HG02798 (cell line): ENCODE measurements at regions not wholly inside any gene's neighbourhood (a gene's known extent, or its start where the extent isn't known, plus 50 kb on each side); places are given as distances from the start of the nearest gene placed in this dataset.

Experiments used
- ATAC-seq: cut with Tn5 transposase; IDR thresholded peaks from one replicate; pipeline ENCODE4 v1.9.1; 2021; ENCODE audit warnings: mild to moderate bottlenecking; ENCODE audit not compliant: unreplicated experiment, poor library complexity

- no peak for ATAC-seq
These were observed 121.8 kb upstream of the ELL2 start for GRCh38 chr5:96083361-96083881.

- ATAC-seq: no peak
These were observed 119.7 kb upstream of the ELL2 start for GRCh38 chr5:96081276-96081858.

DNA sequence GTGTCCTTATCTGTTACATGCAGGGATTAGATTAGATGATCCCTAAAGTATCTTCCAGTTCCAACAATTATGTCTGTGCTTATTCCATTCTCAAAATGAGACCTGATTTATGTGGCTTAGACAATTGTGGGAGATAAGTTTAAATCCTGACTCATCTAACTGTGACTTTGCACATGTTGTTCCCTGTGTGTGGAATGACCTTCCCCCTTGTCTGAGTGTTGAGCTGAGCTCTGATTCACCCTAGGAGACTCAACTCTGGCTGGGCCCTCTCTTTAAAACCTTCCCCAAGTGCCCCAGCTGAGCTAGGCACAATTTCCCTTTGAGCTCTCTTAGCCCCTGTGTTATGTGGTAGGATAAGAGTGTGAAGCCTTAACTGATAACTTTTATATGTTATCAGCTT is 118.9 kb upstream of the ELL2 start:
- ATAC-seq: no peak

DNA sequence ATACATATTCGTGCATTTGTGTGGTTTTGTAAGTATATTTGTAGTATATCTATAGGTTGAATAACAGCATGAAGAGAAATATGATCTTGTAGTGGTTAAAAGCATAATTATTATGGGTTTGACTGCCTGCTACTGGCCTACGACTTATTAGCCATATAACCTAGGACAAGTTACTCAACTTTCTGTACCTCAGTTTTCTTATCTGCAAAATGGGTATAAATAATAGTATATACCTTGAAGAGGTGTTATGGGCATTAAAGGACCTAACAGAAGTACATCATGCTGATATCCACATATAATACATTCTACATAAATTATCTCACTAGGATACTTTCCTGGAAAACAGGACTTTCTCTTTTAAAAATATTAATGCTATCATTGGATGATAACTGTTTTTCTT is 118.3 kb upstream of the ELL2 start:
- ATAC-seq: no peak

GRCh38 chr5:96079075-96079474 is 117.4 kb upstream of the ELL2 start:
- ATAC-seq: no peak

- no peak for ATAC-seq
These were observed 114.8 kb upstream of the ELL2 start for GRCh38 chr5:96076451-96076850.

DNA sequence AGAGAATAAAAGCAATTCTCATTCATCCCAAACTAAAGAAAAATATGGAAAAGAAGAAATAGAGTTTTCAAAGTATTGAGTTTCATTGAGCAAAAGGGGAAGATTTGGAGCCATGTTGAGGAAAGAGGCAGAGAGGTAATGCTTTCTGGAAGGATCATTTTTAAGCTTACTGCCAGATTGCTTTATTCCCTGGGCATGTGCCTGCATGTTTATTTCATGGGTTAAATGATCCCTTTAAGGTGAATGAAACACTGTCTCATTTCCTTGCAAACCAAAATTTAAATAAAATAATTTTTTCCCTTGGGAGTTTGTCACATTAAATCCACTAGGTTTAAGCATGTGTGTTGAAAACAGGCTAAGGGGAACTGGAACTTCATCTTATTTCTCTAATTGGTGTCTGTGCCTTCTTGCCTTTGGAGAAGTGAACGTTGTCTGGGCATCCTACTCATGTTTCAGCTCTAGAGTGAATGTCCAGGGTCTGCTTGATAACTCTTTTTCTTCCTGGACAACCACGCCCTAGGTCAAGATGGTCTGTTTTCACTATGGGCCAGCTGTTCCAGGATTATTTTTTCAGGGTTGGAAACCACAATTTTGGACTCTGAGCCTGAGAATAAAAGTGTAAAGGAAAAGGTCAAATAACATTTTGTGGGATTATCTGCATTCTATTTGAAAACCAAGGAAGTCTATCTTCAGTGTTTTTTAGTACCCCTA is 114.1 kb upstream of the ELL2 start:
- no peak for ATAC-seq

GRCh38 chr5:96074870-96075269 is 113.2 kb upstream of the ELL2 start:
- ATAC-seq: no peak

- ATAC-seq: no peak
These were observed 112.8 kb upstream of the ELL2 start for GRCh38 chr5:96074460-96074859.

- ATAC-seq: no peak
These were observed 111.1 kb upstream of the ELL2 start for GRCh38 chr5:96072791-96073165.

GRCh38 chr5:96072138-96072790 is 110.6 kb upstream of the ELL2 start:
- ATAC-seq: no peak

- no peak for ATAC-seq
These were observed 109.1 kb upstream of the ELL2 start for GRCh38 chr5:96070622-96071225.

GRCh38 chr5:96067894-96068614 is 106.4 kb upstream of the ELL2 start:
- no peak for ATAC-seq

- ATAC-seq: no peak
These were observed 105.6 kb upstream of the ELL2 start for GRCh38 chr5:96067251-96067650.

DNA sequence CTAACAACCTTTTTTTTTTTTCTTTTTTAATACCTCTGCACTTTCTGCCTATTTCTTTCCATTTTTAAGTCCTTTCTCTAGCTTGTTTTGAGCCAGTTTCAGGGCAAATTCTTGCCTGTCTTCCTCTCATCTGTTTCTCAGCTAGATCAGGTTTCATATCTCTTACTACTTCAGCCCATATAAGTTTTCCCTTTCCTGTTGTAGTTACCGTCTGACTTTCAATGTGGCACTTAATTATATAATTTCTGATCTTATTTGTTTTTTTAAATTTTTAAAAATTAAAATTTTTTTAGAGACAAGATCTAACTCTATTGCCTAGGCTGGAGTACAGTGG is 104.7 kb upstream of the ELL2 start:
- ATAC-seq: no peak

- ATAC-seq: no peak
These were observed 104.2 kb upstream of the ELL2 start for GRCh38 chr5:96065685-96066385.

DNA sequence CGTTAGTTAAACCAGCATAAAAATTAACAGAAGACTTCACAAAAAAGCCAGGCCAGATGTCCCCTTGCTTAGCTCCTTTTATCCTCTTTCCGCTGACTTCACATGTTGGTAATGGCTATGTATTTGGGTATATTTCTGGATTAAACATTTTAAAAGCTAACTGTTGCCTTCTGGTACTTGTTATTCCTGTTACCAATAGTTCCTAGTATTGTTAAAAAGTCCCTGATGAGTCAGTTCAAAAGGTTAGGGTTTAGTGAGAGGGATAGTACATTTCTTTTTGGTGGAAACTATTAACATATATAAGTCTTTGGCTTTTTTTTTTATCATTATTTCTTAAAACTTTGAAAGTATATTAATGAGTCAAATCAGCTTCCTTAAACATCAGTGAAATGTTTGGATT is 103.2 kb upstream of the ELL2 start:
- no peak for ATAC-seq

DNA sequence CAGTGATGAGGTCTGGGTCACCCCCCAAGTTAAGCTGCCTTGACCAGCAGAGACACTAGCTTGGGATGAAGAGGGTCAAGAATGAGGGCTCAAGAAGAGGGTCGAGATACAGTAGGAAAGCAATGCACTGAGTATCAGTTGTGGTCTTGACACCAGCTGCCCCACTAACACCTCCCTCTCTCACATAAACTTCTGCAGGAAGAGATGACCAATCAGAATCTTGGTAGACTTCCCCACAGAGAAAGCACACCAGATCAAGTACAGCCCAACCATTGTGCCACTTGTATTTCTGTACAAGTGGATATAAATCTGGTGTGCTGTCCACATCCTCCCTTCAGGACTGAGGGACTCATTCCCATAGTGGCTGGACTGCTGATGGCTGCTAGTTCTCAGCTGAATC is 101.2 kb upstream of the ELL2 start:
- no peak for ATAC-seq

- no peak for ATAC-seq
These were observed 96.4 kb upstream of the ELL2 start for GRCh38 chr5:96058084-96058483.
